Activated CD4-positive, alpha-beta T cell treated with anti-CD3 and anti-CD28 coated beads, Interleukin-2, amount 50 U/mL, for 4 hours (primary cell): ENCODE measurements at regions not wholly inside any gene's neighbourhood (a gene's known extent, or its start where the extent isn't known, plus 50 kb on each side); places are given as distances from the start of the nearest gene placed in this dataset.
A peak's percentile ranks its signal among the peaks of the same experiment; 100 is the strongest.
"Not testable (repeated sequence)": the region's sequence is repeated elsewhere in the genome, so short reads cannot be mapped to it uniquely, and the experiment has no call there.

ENCODE experiments used
- DNase-seq, 2 experiments: peaks; one replicate each; pipeline ENCODE4 v3.0.0-alpha.2; 2020

GRCh38 chr1:229710746-229711145 lies 84.7 kb downstream of the URB2 start:
- DNase-seq = no peak

GRCh38 chr1:229714306-229714705 lies 88.3 kb downstream of the URB2 start:
- no peak for DNase-seq

- DNase-seq = peak; percentile 25 to 31
Observed at GRCh38 chr1:229714964-229715603, 89.0 kb downstream of the URB2 start.

- DNase-seq = no peak
Observed at GRCh38 chr1:229716069-229716468, 90.0 kb downstream of the URB2 start.

GRCh38 chr1:229716704-229717103 lies 90.7 kb downstream of the URB2 start:
- DNase-seq = no peak

GRCh38 chr1:229717786-229718576 lies 91.9 kb downstream of the URB2 start:
- no peak for DNase-seq

GRCh38 chr1:229726061-229726460 lies 100.0 kb downstream of the URB2 start:
- no peak for DNase-seq

GRCh38 chr1:229729916-229730315 lies 103.9 kb downstream of the URB2 start:
- DNase-seq = no peak

GRCh38 chr1:229730573-229730972 lies 104.5 kb downstream of the URB2 start:
- no peak for DNase-seq

- DNase-seq = no peak
Observed at GRCh38 chr1:229732061-229732460, 106.0 kb downstream of the URB2 start.

- no peak for DNase-seq
Observed at GRCh38 chr1:229736376-229736775, 110.3 kb downstream of the URB2 start.

- not testable (repeated sequence) for DNase-seq
Observed at GRCh38 chr1:229742614-229743013, 116.6 kb downstream of the URB2 start.

- DNase-seq = no peak
Observed at GRCh38 chr1:229749992-229750391, 123.9 kb downstream of the URB2 start.

GRCh38 chr1:229751610-229752009 lies 125.6 kb downstream of the URB2 start:
- DNase-seq = no peak

GRCh38 chr1:229752679-229753078 lies 126.6 kb downstream of the URB2 start:
- no peak for DNase-seq

GRCh38 chr1:229753764-229754551 lies 127.9 kb downstream of the URB2 start:
- no peak for DNase-seq

- DNase-seq = no peak
Observed at GRCh38 chr1:229756666-229757065, 130.6 kb downstream of the URB2 start.

- no peak for DNase-seq
Observed at GRCh38 chr1:229757226-229757625, 131.2 kb downstream of the URB2 start.

GRCh38 chr1:229758101-229759036 lies 132.3 kb downstream of the URB2 start:
- no peak for DNase-seq

- DNase-seq = no peak
Observed at GRCh38 chr1:229759037-229759435, 133.0 kb downstream of the URB2 start.

GRCh38 chr1:229759586-229759985 lies 133.5 kb downstream of the URB2 start:
- DNase-seq = no peak

GRCh38 chr1:229760478-229760996 lies 134.5 kb downstream of the URB2 start:
- DNase-seq = no peak
